ENCODE measurements at regions not wholly inside any gene's neighbourhood (a gene's known extent, or its start where the extent isn't known, plus 50 kb on each side); places are given as distances from the start of the nearest gene placed in this dataset.

GRCh38 chr6:53446151-53446550 lies 97.4 kb upstream of the ELOVL5 start:
- H3K4me1 Mint-ChIP-seq, result no peaks in the 10 kb centered on the region
- no peak overlapping the region for H3K27ac Mint-ChIP-seq
- no peak for ATAC-seq
- H3K4me3 Mint-ChIP-seq, result no peak overlapping the region
- no peaks in the 10 kb centered on the region for H3K9me3 Mint-ChIP-seq
- DNase-seq (ENCODE audit: low spot score in 2 of 2), result no peak
- no peaks in the 10 kb centered on the region for H3K36me3 Mint-ChIP-seq

- ATAC-seq, result no peak
These were observed 93.0 kb upstream of the ELOVL5 start for GRCh38 chr6:53441761-53442160.

GRCh38 chr6:53441035-53441493 lies 92.3 kb upstream of the ELOVL5 start:
- DNase-seq (ENCODE audit: low spot score in 2 of 2) (peak in 1 of 2 donors; percentile 54), ATAC-seq (peak; percentile 94)
- Mint-ChIP-seq H3K27ac (no peak overlapping the region), H3K9me3 (no peaks in the 10 kb centered on the region), H3K4me1 (peaks cover 15% of the 10 kb centered on the region), H3K36me3 (no peaks in the 10 kb centered on the region), H3K4me3 (no peak overlapping the region)

More at GRCh38 chr6:53441761-53442160, 93.0 kb upstream of the ELOVL5 start:
- Mint-ChIP-seq H3K9me3 (no peaks in the 10 kb centered on the region), H3K27ac (no peak overlapping the region), H3K36me3 (no peaks in the 10 kb centered on the region), H3K4me1 (peaks cover 12% of the 10 kb centered on the region), H3K4me3 (no peak overlapping the region)
- DNase-seq (ENCODE audit: low spot score in 2 of 2), result no peak

GRCh38 chr6:53440336-53440945 lies 91.7 kb upstream of the ELOVL5 start:
- Mint-ChIP-seq H3K36me3 (no peaks in the 10 kb centered on the region), H3K27ac (no peak overlapping the region), H3K4me3 (no peak overlapping the region), H3K9me3 (no peaks in the 10 kb centered on the region), H3K4me1 (peaks cover 15% of the 10 kb centered on the region)
- ATAC-seq (peak; percentile 19), DNase-seq (ENCODE audit: low spot score in 2 of 2) (no peak)

- Mint-ChIP-seq H3K36me3 (no peaks in the 10 kb centered on the region), H3K27ac (no peak overlapping the region), H3K9me3 (no peaks in the 10 kb centered on the region), H3K4me1 (peaks cover 15% of the 10 kb centered on the region), H3K4me3 (no peak overlapping the region)
- ATAC-seq (no peak), DNase-seq (ENCODE audit: low spot score in 2 of 2) (no peak)
These were observed 90.8 kb upstream of the ELOVL5 start for GRCh38 chr6:53439556-53439955.

- ATAC-seq (peak; percentile 47), DNase-seq (ENCODE audit: low spot score in 2 of 2) (no peak)
- Mint-ChIP-seq H3K27ac (no peak overlapping the region), H3K4me1 (peaks cover 15% of the 10 kb centered on the region), H3K36me3 (no peaks in the 10 kb centered on the region), H3K4me3 (no peak overlapping the region), H3K9me3 (no peaks in the 10 kb centered on the region)
These were observed 88.9 kb upstream of the ELOVL5 start for GRCh38 chr6:53437557-53438202.

GRCh38 chr6:53436526-53437303 lies 88.0 kb upstream of the ELOVL5 start:
- DNase-seq (ENCODE audit: low spot score in 2 of 2) (no peak), ATAC-seq (no peak)
- Mint-ChIP-seq H3K27ac (no peak overlapping the region), H3K9me3 (no peaks in the 10 kb centered on the region), H3K4me3 (no peak overlapping the region), H3K36me3 (no peaks in the 10 kb centered on the region), H3K4me1 (peaks cover 15% of the 10 kb centered on the region)

GRCh38 chr6:53433951-53434285 lies 85.2 kb upstream of the ELOVL5 start:
- Mint-ChIP-seq H3K9me3 (no peaks in the 10 kb centered on the region), H3K36me3 (no peaks in the 10 kb centered on the region), H3K27ac (no peak overlapping the region), H3K4me1 (peaks cover 23% of the 10 kb centered on the region), H3K4me3 (no peak overlapping the region)
- no peak for DNase-seq (ENCODE audit: low spot score in 2 of 2)
- no peak for ATAC-seq

- H3K4me3 Mint-ChIP-seq, result no peak overlapping the region
- peaks cover 24% of the 10 kb centered on the region for H3K4me1 Mint-ChIP-seq
- ATAC-seq (no peak), DNase-seq (ENCODE audit: low spot score in 2 of 2) (no peak)
- no peaks in the 10 kb centered on the region for H3K9me3 Mint-ChIP-seq
- no peaks in the 10 kb centered on the region for H3K36me3 Mint-ChIP-seq
- no peak overlapping the region for H3K27ac Mint-ChIP-seq
These were observed 84.7 kb upstream of the ELOVL5 start for GRCh38 chr6:53433261-53433950.

- Mint-ChIP-seq H3K27ac (no peak overlapping the region), H3K9me3 (no peaks in the 10 kb centered on the region), H3K36me3 (no peaks in the 10 kb centered on the region), H3K4me1 (peaks cover 22% of the 10 kb centered on the region), H3K4me3 (no peak overlapping the region)
- ATAC-seq (no peak), DNase-seq (ENCODE audit: low spot score in 2 of 2) (no peak)
These were observed 83.8 kb upstream of the ELOVL5 start for GRCh38 chr6:53432318-53433161.

- no peak for DNase-seq (ENCODE audit: low spot score in 2 of 2)
- no peak overlapping the region for H3K4me3 Mint-ChIP-seq
These were observed 83.0 kb upstream of the ELOVL5 start for GRCh38 chr6:53431704-53432103.

GRCh38 chr6:53429401-53429800 lies 80.7 kb upstream of the ELOVL5 start:
- Mint-ChIP-seq H3K27ac (no peak overlapping the region), H3K36me3 (no peaks in the 10 kb centered on the region), H3K4me1 (peaks cover 25% of the 10 kb centered on the region), H3K9me3 (no peaks in the 10 kb centered on the region), H3K4me3 (no peak overlapping the region)
- ATAC-seq (peak; percentile 33), DNase-seq (ENCODE audit: low spot score in 2 of 2) (no peak)

More at GRCh38 chr6:53431704-53432103, 83.0 kb upstream of the ELOVL5 start:
- Mint-ChIP-seq H3K36me3 (no peaks in the 10 kb centered on the region), H3K27ac (no peak overlapping the region), H3K4me1 (peaks cover 22% of the 10 kb centered on the region), H3K9me3 (no peaks in the 10 kb centered on the region)
- ATAC-seq, result no peak

GRCh38 chr6:53428886-53429285 lies 80.1 kb upstream of the ELOVL5 start:
- ATAC-seq (no peak), DNase-seq (ENCODE audit: low spot score in 2 of 2) (no peak)
- no peak overlapping the region for H3K4me3 Mint-ChIP-seq
- no peaks in the 10 kb centered on the region for H3K9me3 Mint-ChIP-seq
- H3K4me1 Mint-ChIP-seq, result peaks cover 25% of the 10 kb centered on the region
- no peaks in the 10 kb centered on the region for H3K36me3 Mint-ChIP-seq
- H3K27ac Mint-ChIP-seq, result no peak overlapping the region

- Mint-ChIP-seq H3K27ac (no peak overlapping the region), H3K4me3 (no peak overlapping the region), H3K36me3 (no peaks in the 10 kb centered on the region), H3K9me3 (no peaks in the 10 kb centered on the region), H3K4me1 (peaks cover 25% of the 10 kb centered on the region)
- no peak for DNase-seq (ENCODE audit: low spot score in 2 of 2)
- peak; percentile 97 for ATAC-seq
These were observed 78.0 kb upstream of the ELOVL5 start for GRCh38 chr6:53426667-53427270.

All from stimulated activated effector memory CD8-positive, alpha-beta T cell treated with anti-CD3 and anti-CD28 coated beads, Interleukin-12 subunit alpha, Interleukin-12 subunit beta, amount 100 ng/mL, for 72 hours (primary cell).